ENCODE measurements at regions not wholly inside any gene's neighbourhood (a gene's known extent, or its start where the extent isn't known, plus 50 kb on each side); places are given as distances from the start of the nearest gene placed in this dataset.

- no peak overlapping the region for H3K4me3 ChIP-seq (ENCODE audit: low read depth in 1 of 5, low read length in 5 of 5)
Measured at GRCh38 chr13:78852709-78853108, 193.8 kb upstream of the OBI1 start.

DNA sequence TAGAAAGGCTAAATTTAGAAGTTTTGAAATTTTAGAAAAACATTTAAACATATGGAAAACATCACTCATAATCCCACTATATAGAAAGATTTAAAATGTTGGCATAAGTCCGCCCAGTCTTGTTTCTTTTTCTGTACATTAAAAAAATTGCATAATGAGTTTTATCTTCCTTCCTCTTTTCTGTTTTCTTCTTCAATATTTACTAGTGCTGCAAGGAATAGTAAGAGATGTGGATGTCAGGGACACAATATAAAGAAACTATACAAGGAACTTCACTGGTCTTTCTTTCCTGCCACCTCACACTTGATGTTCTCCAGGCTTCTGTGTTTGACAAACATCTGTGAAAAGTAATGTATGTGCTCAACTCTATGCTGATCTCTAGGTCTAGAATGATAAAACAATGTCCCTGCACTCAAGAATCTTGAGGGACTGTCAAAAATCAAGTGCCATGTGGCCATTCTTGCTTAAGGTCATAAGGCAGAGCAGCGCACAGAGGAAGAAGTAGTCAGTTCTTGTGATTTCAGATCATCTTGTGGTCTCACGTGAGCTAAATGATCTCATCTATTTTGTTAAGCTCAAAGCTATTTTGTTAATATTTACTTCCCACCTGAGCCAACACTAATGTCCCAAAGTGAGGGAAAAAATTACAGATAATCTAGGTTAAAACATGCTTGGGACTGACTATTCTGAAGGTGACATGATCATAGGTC, 186.9 kb upstream of the OBI1 start:
- H3K9me3 ChIP-seq (ENCODE audit: control insufficient read depth in 5 of 5, low read length in 5 of 5), result no peaks in the 10 kb centered on the region
- no peak overlapping the region for H3K27ac ChIP-seq (ENCODE audit: low read depth, low read length)
- no peaks in the 10 kb centered on the region for H3K4me1 ChIP-seq (ENCODE audit: control insufficient read depth in 5 of 5, insufficient read depth in 5 of 5, low read length in 5 of 5)
- H3K27me3 ChIP-seq (ENCODE audit: control insufficient read depth in 5 of 5, insufficient read depth in 4 of 5, low read length in 5 of 5), result no peaks in the 10 kb centered on the region
- no peaks in the 10 kb centered on the region for H3K36me3 ChIP-seq (ENCODE audit: control insufficient read depth in 5 of 5, insufficient read depth in 5 of 5, low read length in 5 of 5)
- H3K4me3 ChIP-seq (ENCODE audit: low read depth in 1 of 5, low read length in 5 of 5), result no peak overlapping the region
- no peak overlapping the region for H3K9ac ChIP-seq (ENCODE audit: low read length in 5 of 5)

More at GRCh38 chr13:78852709-78853108, 193.8 kb upstream of the OBI1 start:
- H3K4me1 ChIP-seq (ENCODE audit: control insufficient read depth in 5 of 5, insufficient read depth in 5 of 5, low read length in 5 of 5), result no peaks in the 10 kb centered on the region
- no peak overlapping the region for H3K27ac ChIP-seq (ENCODE audit: low read depth, low read length)
- no peaks in the 10 kb centered on the region for H3K36me3 ChIP-seq (ENCODE audit: control insufficient read depth in 5 of 5, insufficient read depth in 5 of 5, low read length in 5 of 5)
- no peaks in the 10 kb centered on the region for H3K27me3 ChIP-seq (ENCODE audit: control insufficient read depth in 5 of 5, insufficient read depth in 4 of 5, low read length in 5 of 5)
- H3K9ac ChIP-seq (ENCODE audit: low read length in 5 of 5), result no peak overlapping the region
- peaks cover 2 to 15% (median 12%) of the 10 kb centered on the region in 5 donors for H3K9me3 ChIP-seq (ENCODE audit: control insufficient read depth in 5 of 5, low read length in 5 of 5)

- H3K27ac ChIP-seq (ENCODE audit: low read depth, low read length), result no peak overlapping the region
- no peak overlapping the region for H3K4me3 ChIP-seq (ENCODE audit: low read depth in 1 of 5, low read length in 5 of 5)
- H3K9ac ChIP-seq (ENCODE audit: low read length in 5 of 5), result no peak overlapping the region
- H3K27me3 ChIP-seq (ENCODE audit: control insufficient read depth in 5 of 5, insufficient read depth in 4 of 5, low read length in 5 of 5), result no peaks in the 10 kb centered on the region
- no peaks in the 10 kb centered on the region for H3K36me3 ChIP-seq (ENCODE audit: control insufficient read depth in 5 of 5, insufficient read depth in 5 of 5, low read length in 5 of 5)
- H3K9me3 ChIP-seq (ENCODE audit: control insufficient read depth in 5 of 5, low read length in 5 of 5), result no peaks in the 10 kb centered on the region
- no peaks in the 10 kb centered on the region for H3K4me1 ChIP-seq (ENCODE audit: control insufficient read depth in 5 of 5, insufficient read depth in 5 of 5, low read length in 5 of 5)
Measured at GRCh38 chr13:78844106-78844505, 185.2 kb upstream of the OBI1 start.

DNA sequence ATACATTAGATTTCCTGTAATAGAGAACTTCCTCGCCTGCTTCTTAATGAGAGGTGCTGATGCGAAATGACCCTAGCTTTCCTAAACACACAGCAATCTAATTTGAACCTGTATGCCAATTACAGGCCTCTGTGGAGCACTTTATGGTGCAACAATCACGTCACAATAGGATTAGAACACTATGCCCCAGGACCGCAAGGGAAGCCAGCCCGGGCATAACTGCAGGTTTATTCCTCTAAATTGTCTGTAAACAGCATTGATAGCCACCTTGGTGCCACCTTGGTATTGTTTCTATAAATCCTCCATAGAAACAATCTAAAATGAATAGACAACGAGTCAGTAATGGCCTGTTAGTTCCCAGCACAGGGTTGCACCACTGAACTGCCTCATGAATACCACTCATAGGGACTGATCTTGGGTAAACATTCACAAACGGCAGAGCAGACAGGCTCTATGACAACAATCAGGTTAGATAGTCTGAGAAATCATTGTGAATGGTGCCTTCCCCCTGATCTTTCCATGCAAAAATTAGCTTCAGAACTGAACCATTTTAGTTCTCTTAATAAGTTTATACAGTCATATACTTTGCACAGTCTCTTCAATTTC, 182.5 kb upstream of the OBI1 start:
- Histone ChIP-seq H3K9me3 (ENCODE audit: control insufficient read depth in 5 of 5, low read length in 5 of 5) (no peaks in the 10 kb centered on the region), H3K9ac (ENCODE audit: low read length in 5 of 5) (no peak overlapping the region), H3K4me3 (ENCODE audit: low read depth in 1 of 5, low read length in 5 of 5) (no peak overlapping the region), H3K4me1 (ENCODE audit: control insufficient read depth in 5 of 5, insufficient read depth in 5 of 5, low read length in 5 of 5) (no peaks in the 10 kb centered on the region), H3K27me3 (ENCODE audit: control insufficient read depth in 5 of 5, insufficient read depth in 4 of 5, low read length in 5 of 5) (no peaks in the 10 kb centered on the region), H3K27ac (ENCODE audit: low read depth, low read length) (no peak overlapping the region), H3K36me3 (ENCODE audit: control insufficient read depth in 5 of 5, insufficient read depth in 5 of 5, low read length in 5 of 5) (no peaks in the 10 kb centered on the region)

DNA sequence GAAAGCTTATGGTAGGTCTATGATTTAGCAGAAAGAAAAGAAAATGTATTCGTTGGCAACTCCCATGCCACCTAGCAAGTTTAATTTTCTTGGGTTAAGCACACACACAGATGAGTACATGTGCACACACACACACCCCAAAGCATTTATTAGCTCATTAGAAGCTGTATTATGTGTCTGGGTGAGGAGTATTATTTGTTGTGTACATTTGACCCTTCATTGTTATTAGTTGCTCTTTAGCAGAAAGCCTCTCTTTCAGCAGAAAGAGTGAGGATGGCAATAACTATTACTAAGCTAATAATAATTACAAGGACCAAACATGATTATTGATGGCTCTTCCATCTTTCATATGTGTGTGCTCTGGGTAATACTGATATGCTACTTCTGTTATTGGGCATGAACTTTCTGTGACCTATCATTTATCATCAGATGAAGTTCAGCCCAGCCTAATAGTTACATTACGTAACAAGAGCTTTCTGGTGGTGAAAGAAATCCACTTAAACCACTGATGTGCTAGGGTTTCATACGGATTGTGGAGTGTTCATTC, 177.4 kb upstream of the OBI1 start:
- no peaks in the 10 kb centered on the region for H3K4me1 ChIP-seq (ENCODE audit: control insufficient read depth in 5 of 5, insufficient read depth in 5 of 5, low read length in 5 of 5)
- peaks cover 0 to 1% (median 0%) of the 10 kb centered on the region in 5 donors for H3K27me3 ChIP-seq (ENCODE audit: control insufficient read depth in 5 of 5, insufficient read depth in 4 of 5, low read length in 5 of 5)
- H3K9me3 ChIP-seq (ENCODE audit: control insufficient read depth in 5 of 5, low read length in 5 of 5), result no peaks in the 10 kb centered on the region
- no peak overlapping the region for H3K9ac ChIP-seq (ENCODE audit: low read length in 5 of 5)
- H3K4me3 ChIP-seq (ENCODE audit: low read depth in 1 of 5, low read length in 5 of 5), result no peak overlapping the region
- H3K36me3 ChIP-seq (ENCODE audit: control insufficient read depth in 5 of 5, insufficient read depth in 5 of 5, low read length in 5 of 5), result no peaks in the 10 kb centered on the region
- H3K27ac ChIP-seq (ENCODE audit: low read depth, low read length), result no peak overlapping the region

GRCh38 chr13:78832461-78832860, 173.5 kb upstream of the OBI1 start:
- Histone ChIP-seq H3K4me3 (ENCODE audit: low read depth in 1 of 5, low read length in 5 of 5) (no peak overlapping the region), H3K9me3 (ENCODE audit: control insufficient read depth in 5 of 5, low read length in 5 of 5) (no peaks in the 10 kb centered on the region), H3K36me3 (ENCODE audit: control insufficient read depth in 5 of 5, insufficient read depth in 5 of 5, low read length in 5 of 5) (no peaks in the 10 kb centered on the region), H3K9ac (ENCODE audit: low read length in 5 of 5) (no peak overlapping the region), H3K27me3 (ENCODE audit: control insufficient read depth in 5 of 5, insufficient read depth in 4 of 5, low read length in 5 of 5) (peaks cover 0 to 3% (median 0%) of the 10 kb centered on the region in 5 donors), H3K27ac (ENCODE audit: low read depth, low read length) (no peak overlapping the region), H3K4me1 (ENCODE audit: control insufficient read depth in 5 of 5, insufficient read depth in 5 of 5, low read length in 5 of 5) (no peaks in the 10 kb centered on the region)

GRCh38 chr13:78830508-78830907, 171.6 kb upstream of the OBI1 start:
- H3K27me3 ChIP-seq (ENCODE audit: control insufficient read depth in 5 of 5, insufficient read depth in 4 of 5, low read length in 5 of 5), result peaks cover 0 to 3% (median 0%) of the 10 kb centered on the region in 5 donors
- no peaks in the 10 kb centered on the region for H3K36me3 ChIP-seq (ENCODE audit: control insufficient read depth in 5 of 5, insufficient read depth in 5 of 5, low read length in 5 of 5)
- H3K9ac ChIP-seq (ENCODE audit: low read length in 5 of 5), result no peak overlapping the region
- no peak overlapping the region for H3K4me3 ChIP-seq (ENCODE audit: low read depth in 1 of 5, low read length in 5 of 5)
- H3K27ac ChIP-seq (ENCODE audit: low read depth, low read length), result no peak overlapping the region
- H3K9me3 ChIP-seq (ENCODE audit: control insufficient read depth in 5 of 5, low read length in 5 of 5), result no peaks in the 10 kb centered on the region
- no peaks in the 10 kb centered on the region for H3K4me1 ChIP-seq (ENCODE audit: control insufficient read depth in 5 of 5, insufficient read depth in 5 of 5, low read length in 5 of 5)

DNA sequence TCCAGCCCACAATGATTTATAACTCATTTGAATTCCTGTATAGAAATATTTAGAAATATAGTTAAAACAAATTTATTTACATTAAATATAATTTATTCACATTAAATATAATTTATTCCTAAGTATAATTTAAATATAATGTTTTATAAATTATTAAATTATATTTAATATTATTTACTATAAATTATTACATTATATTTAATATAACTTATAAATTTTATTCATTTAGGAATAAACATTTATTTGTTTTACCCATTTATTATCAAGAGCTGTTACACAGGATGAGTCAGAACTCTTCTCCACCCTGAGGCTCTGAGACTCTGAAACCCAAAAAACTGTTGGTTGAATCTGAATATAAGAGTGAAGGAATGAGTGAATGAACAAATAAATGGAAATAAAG, 170.9 kb upstream of the OBI1 start:
- no peaks in the 10 kb centered on the region for H3K36me3 ChIP-seq (ENCODE audit: control insufficient read depth in 5 of 5, insufficient read depth in 5 of 5, low read length in 5 of 5)
- no peaks in the 10 kb centered on the region for H3K9me3 ChIP-seq (ENCODE audit: control insufficient read depth in 5 of 5, low read length in 5 of 5)
- H3K4me3 ChIP-seq (ENCODE audit: low read depth in 1 of 5, low read length in 5 of 5), result no peak overlapping the region
- H3K9ac ChIP-seq (ENCODE audit: low read length in 5 of 5), result no peak overlapping the region
- peaks cover 0 to 3% (median 0%) of the 10 kb centered on the region in 5 donors for H3K27me3 ChIP-seq (ENCODE audit: control insufficient read depth in 5 of 5, insufficient read depth in 4 of 5, low read length in 5 of 5)
- H3K4me1 ChIP-seq (ENCODE audit: control insufficient read depth in 5 of 5, insufficient read depth in 5 of 5, low read length in 5 of 5), result no peaks in the 10 kb centered on the region
- no peak overlapping the region for H3K27ac ChIP-seq (ENCODE audit: low read depth, low read length)

DNA sequence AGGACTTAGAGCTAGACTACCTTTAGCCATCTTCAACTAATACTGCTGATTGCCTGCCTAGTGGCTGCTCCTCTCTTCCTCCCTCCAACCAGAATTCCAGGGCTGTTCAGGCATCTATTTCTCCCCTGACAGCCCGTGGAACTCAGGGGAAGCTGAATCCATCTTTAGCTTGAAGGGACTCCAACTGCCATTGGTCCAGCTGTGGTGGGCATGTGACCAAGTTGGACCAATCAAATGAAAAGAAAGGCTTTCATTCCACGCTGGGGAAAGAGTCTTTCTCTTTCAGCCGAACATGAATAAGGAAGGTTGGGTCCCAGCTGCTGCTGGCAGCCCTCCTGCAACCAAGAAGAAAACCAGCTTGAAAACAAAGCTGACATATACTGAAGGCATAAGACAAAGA, 168.5 kb upstream of the OBI1 start:
- no peak overlapping the region for H3K27ac ChIP-seq (ENCODE audit: low read depth, low read length)
- H3K9me3 ChIP-seq (ENCODE audit: control insufficient read depth in 5 of 5, low read length in 5 of 5), result no peaks in the 10 kb centered on the region
- no peak overlapping the region for H3K4me3 ChIP-seq (ENCODE audit: low read depth in 1 of 5, low read length in 5 of 5)
- peaks cover 0 to 3% (median 0%) of the 10 kb centered on the region in 5 donors for H3K27me3 ChIP-seq (ENCODE audit: control insufficient read depth in 5 of 5, insufficient read depth in 4 of 5, low read length in 5 of 5)
- no peaks in the 10 kb centered on the region for H3K4me1 ChIP-seq (ENCODE audit: control insufficient read depth in 5 of 5, insufficient read depth in 5 of 5, low read length in 5 of 5)
- no peaks in the 10 kb centered on the region for H3K36me3 ChIP-seq (ENCODE audit: control insufficient read depth in 5 of 5, insufficient read depth in 5 of 5, low read length in 5 of 5)
- H3K9ac ChIP-seq (ENCODE audit: low read length in 5 of 5), result no peak overlapping the region

GRCh38 chr13:78826936-78827335, 168.0 kb upstream of the OBI1 start:
- no peak overlapping the region for H3K4me3 ChIP-seq (ENCODE audit: low read depth in 1 of 5, low read length in 5 of 5)
- H3K27ac ChIP-seq (ENCODE audit: low read depth, low read length), result no peak overlapping the region
- H3K4me1 ChIP-seq (ENCODE audit: control insufficient read depth in 5 of 5, insufficient read depth in 5 of 5, low read length in 5 of 5), result no peaks in the 10 kb centered on the region

More at GRCh38 chr13:78826936-78827335, 168.0 kb upstream of the OBI1 start:
- Histone ChIP-seq H3K36me3 (ENCODE audit: control insufficient read depth in 5 of 5, insufficient read depth in 5 of 5, low read length in 5 of 5) (no peaks in the 10 kb centered on the region), H3K27me3 (ENCODE audit: control insufficient read depth in 5 of 5, insufficient read depth in 4 of 5, low read length in 5 of 5) (peaks cover 0 to 3% (median 0%) of the 10 kb centered on the region in 5 donors), H3K9me3 (ENCODE audit: control insufficient read depth in 5 of 5, low read length in 5 of 5) (no peaks in the 10 kb centered on the region), H3K9ac (ENCODE audit: low read length in 5 of 5) (no peak overlapping the region)
